Nephron progenitor cell (in vitro differentiated cells): ENCODE measurements at regions not wholly inside any gene's neighbourhood (a gene's known extent, or its start where the extent isn't known, plus 50 kb on each side); places are given as distances from the start of the nearest gene placed in this dataset.

Source experiments
- DNase-seq: peaks from one replicate; pipeline ENCODE4 v3.0.0; 2021
- H3K27ac Mint-ChIP-seq: 2 replicates; pipeline ENCODE4 v1.8.0; 2021; ENCODE audit warnings: mild to moderate bottlenecking, moderate library complexity, mixed read lengths
- H3K27me3 Mint-ChIP-seq: 2 replicates; pipeline ENCODE4 v1.8.0; 2021; ENCODE audit warnings: mild to moderate bottlenecking, low read depth, mixed read lengths; ENCODE audit not compliant: poor library complexity
- H3K36me3 Mint-ChIP-seq: 2 replicates; pipeline ENCODE4 v1.8.0; 2021; ENCODE audit warnings: low read depth, mixed read lengths
- H3K4me1 Mint-ChIP-seq: 2 replicates; pipeline ENCODE4 v1.8.0; 2021; ENCODE audit warnings: mixed read lengths
- H3K4me3 Mint-ChIP-seq: 2 replicates; pipeline ENCODE4 v1.8.0; 2021; ENCODE audit warnings: mild to moderate bottlenecking, moderate library complexity, mixed read lengths
- H3K9me3 Mint-ChIP-seq: 2 replicates; pipeline ENCODE4 v1.8.0; 2021; ENCODE audit warnings: mild to moderate bottlenecking, moderate library complexity, mixed read lengths
- TF ChIP-seq, protein P1 (sequence below): fragments of 200-600 bp; sonication (generic); IDR thresholded peaks from 2 replicates; pipeline ENCODE4 v1.5.0; 2021; ENCODE audit warnings: antibody characterized with exemption

GRCh38 chr4:126956184-126956897 is 676.4 kb upstream of the INTU start:
- Mint-ChIP-seq H3K27ac (no peak overlapping the region), H3K4me3 (no peak overlapping the region)
- TF ChIP-seq, protein P1, sequence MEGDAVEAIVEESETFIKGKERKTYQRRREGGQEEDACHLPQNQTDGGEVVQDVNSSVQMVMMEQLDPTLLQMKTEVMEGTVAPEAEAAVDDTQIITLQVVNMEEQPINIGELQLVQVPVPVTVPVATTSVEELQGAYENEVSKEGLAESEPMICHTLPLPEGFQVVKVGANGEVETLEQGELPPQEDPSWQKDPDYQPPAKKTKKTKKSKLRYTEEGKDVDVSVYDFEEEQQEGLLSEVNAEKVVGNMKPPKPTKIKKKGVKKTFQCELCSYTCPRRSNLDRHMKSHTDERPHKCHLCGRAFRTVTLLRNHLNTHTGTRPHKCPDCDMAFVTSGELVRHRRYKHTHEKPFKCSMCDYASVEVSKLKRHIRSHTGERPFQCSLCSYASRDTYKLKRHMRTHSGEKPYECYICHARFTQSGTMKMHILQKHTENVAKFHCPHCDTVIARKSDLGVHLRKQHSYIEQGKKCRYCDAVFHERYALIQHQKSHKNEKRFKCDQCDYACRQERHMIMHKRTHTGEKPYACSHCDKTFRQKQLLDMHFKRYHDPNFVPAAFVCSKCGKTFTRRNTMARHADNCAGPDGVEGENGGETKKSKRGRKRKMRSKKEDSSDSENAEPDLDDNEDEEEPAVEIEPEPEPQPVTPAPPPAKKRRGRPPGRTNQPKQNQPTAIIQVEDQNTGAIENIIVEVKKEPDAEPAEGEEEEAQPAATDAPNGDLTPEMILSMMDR, result no peak

GRCh38 chr4:126957556-126957955 is 675.2 kb upstream of the INTU start:
- Mint-ChIP-seq H3K27ac (no peak overlapping the region), H3K27me3 (no peaks in the 10 kb centered on the region), H3K4me3 (no peak overlapping the region), H3K9me3 (no peaks in the 10 kb centered on the region), H3K4me1 (no peaks in the 10 kb centered on the region), H3K36me3 (no peaks in the 10 kb centered on the region)
- TF ChIP-seq, protein P1, result no peak
- DNase-seq, result no peak

More at GRCh38 chr4:126956184-126956897, 676.4 kb upstream of the INTU start:
- DNase-seq, result no peak
- H3K27me3 Mint-ChIP-seq, result no peaks in the 10 kb centered on the region
- H3K36me3 Mint-ChIP-seq, result no peaks in the 10 kb centered on the region
- no peaks in the 10 kb centered on the region for H3K9me3 Mint-ChIP-seq
- H3K4me1 Mint-ChIP-seq, result no peaks in the 10 kb centered on the region

- no peaks in the 10 kb centered on the region for H3K36me3 Mint-ChIP-seq
- no peak overlapping the region for H3K4me3 Mint-ChIP-seq
- TF ChIP-seq, protein P1, result no peak
- no peaks in the 10 kb centered on the region for H3K4me1 Mint-ChIP-seq
- H3K27me3 Mint-ChIP-seq, result no peaks in the 10 kb centered on the region
- no peaks in the 10 kb centered on the region for H3K9me3 Mint-ChIP-seq
- no peak overlapping the region for H3K27ac Mint-ChIP-seq
- DNase-seq, result no peak
These were observed 674.8 kb upstream of the INTU start for GRCh38 chr4:126957987-126958386.

- no peaks in the 10 kb centered on the region for H3K27me3 Mint-ChIP-seq
- H3K4me3 Mint-ChIP-seq, result no peak overlapping the region
- DNase-seq, result no peak
- H3K27ac Mint-ChIP-seq, result no peak overlapping the region
- TF ChIP-seq, protein P1, result no peak
- H3K4me1 Mint-ChIP-seq, result no peaks in the 10 kb centered on the region
- no peaks in the 10 kb centered on the region for H3K36me3 Mint-ChIP-seq
- no peaks in the 10 kb centered on the region for H3K9me3 Mint-ChIP-seq
These were observed 674.3 kb upstream of the INTU start for GRCh38 chr4:126958482-126958881.

DNA sequence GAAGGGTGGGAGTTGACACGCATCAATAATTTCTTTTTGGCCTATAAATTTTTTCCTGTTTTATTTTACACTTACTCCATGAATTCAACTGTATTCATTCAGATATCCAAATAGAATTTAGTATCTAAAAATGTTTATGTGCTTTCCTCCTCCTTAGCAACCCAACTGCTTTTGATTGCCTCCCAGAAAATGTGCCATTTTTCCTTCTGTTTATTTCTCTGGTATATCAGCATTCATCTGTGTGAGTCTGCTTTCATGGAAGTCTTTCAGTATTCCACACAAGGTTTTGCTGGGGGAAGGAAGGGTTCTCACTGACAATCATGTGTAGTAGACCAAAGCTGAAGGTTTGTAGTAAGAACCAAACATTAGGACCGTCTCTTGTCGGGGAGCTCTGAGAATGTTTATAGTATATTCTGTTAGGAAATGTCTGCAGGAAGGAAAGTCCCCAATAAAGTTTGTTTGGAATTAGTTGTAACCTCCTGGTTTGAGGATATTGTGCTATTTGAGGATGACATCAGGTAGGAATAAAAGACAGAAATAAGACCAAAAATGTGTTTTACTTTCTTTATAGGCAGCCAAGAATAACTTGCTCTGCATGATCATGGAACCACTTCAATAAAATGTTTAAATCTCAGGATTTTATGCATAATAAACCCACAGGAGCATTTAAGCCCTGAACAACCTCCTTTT is 673.6 kb upstream of the INTU start:
- Mint-ChIP-seq H3K36me3 (no peaks in the 10 kb centered on the region), H3K4me3 (no peak overlapping the region), H3K27me3 (peaks cover under 1% of the 10 kb centered on the region), H3K27ac (no peak overlapping the region), H3K4me1 (no peaks in the 10 kb centered on the region), H3K9me3 (no peaks in the 10 kb centered on the region)
- TF ChIP-seq, protein P1, result no peak
- no peak for DNase-seq
